CD4-positive, alpha-beta T cell (primary cell): ENCODE measurements at regions not wholly inside any gene's neighbourhood (a gene's known extent, or its start where the extent isn't known, plus 50 kb on each side); places are given as distances from the start of the nearest gene placed in this dataset.

Experiments
- ATAC-seq: fragments of 200-7000 bp; cut with Tn5 transposase; one replicate; pipeline ENCODE4 v1.10.0; 2022; ENCODE audit warnings: mild to moderate bottlenecking; ENCODE audit not compliant: poor library complexity
- CTCF ChIA-PET: fragments of 350-600 bp; sonication (Branson Sonifier 250); formaldehyde crosslinking; loops from one replicate; lab custom pipeline; 2021; ENCODE audit warnings: antibody characterized with exemption, inconsistent platforms; lab: Charles Lee
- POLR2A ChIA-PET: fragments of 350-600 bp; sonication (Branson Sonifier 250); formaldehyde crosslinking; loops from one replicate; lab custom pipeline; 2021; ENCODE audit warnings: antibody characterized with exemption, inconsistent platforms; lab: Charles Lee
- DNase-seq, 14 experiments: peaks; one replicate each; pipeline ENCODE4 v3.0.0-alpha.2; 2013 to 2020; ENCODE audit warnings: mixed read lengths in 2 of 14
- H3K27ac ChIP-seq, 2 donors: one replicate each; pipeline versions ENCODE4 v1.5.1 to v1.7.0; 2013; ENCODE audit warnings: low read length in 2 of 2, low read depth in 1 of 2, mild to moderate bottlenecking in 1 of 2
- H3K27me3 ChIP-seq, 2 experiments: 1 replicate in 1 of 2; 2 replicates in 1 of 2; pipeline versions ENCODE4 v1.6.1 to v1.7.0; 2013; ENCODE audit warnings: low read length in 2 of 2, control low read depth in 1 of 2, mild to moderate bottlenecking in 1 of 2, moderate library complexity in 1 of 2; ENCODE audit not compliant: insufficient read depth in 2 of 2, control insufficient read depth in 1 of 2
- H3K36me3 ChIP-seq: one replicate; pipeline ENCODE4 v1.6.1; 2013; ENCODE audit warnings: low read length, control low read depth; ENCODE audit not compliant: insufficient read depth
- H3K4me1 ChIP-seq: one replicate; pipeline ENCODE4 v1.6.1; 2013; ENCODE audit warnings: low read length, control low read depth; ENCODE audit not compliant: insufficient read depth
- H3K4me3 ChIP-seq: one replicate; pipeline ENCODE4 v1.5.1; 2013; ENCODE audit warnings: mild to moderate bottlenecking, low read length, moderate library complexity
- H3K9me3 ChIP-seq, 2 experiments: 1 replicate in 1 of 2; 2 replicates in 1 of 2; pipeline versions ENCODE4 v1.6.1 to v1.7.0; 2013; ENCODE audit warnings: low read length in 2 of 2, mild to moderate bottlenecking in 2 of 2, control low read depth in 1 of 2, moderate library complexity in 1 of 2; ENCODE audit not compliant: control insufficient read depth in 1 of 2, insufficient read depth in 1 of 2
- H3K27ac Mint-ChIP-seq: one replicate; pipeline ENCODE4 v1.8.0; 2020; ENCODE audit warnings: mixed read lengths
- H3K27me3 Mint-ChIP-seq: one replicate; pipeline ENCODE4 v1.8.0; 2021; ENCODE audit warnings: mixed read lengths
- H3K36me3 Mint-ChIP-seq: one replicate; pipeline ENCODE4 v1.8.0; 2021; ENCODE audit warnings: low read depth, mixed read lengths
- H3K4me1 Mint-ChIP-seq: one replicate; pipeline ENCODE4 v1.8.0; 2021; ENCODE audit warnings: low read depth, mixed read lengths
- H3K4me3 Mint-ChIP-seq: one replicate; pipeline ENCODE4 v1.8.0; 2020; ENCODE audit warnings: mild to moderate bottlenecking, mixed read lengths
- H3K9me3 Mint-ChIP-seq: one replicate; pipeline ENCODE4 v1.8.0; 2020; ENCODE audit warnings: mixed read lengths
- CTCF ChIP-seq: fragments of 200-600 bp; IDR thresholded peaks from one replicate; pipeline ENCODE4 v1.8.0; 2022; ENCODE audit warnings: antibody characterized with exemption, mild to moderate bottlenecking
- intact Hi-C, 2 experiments: fragments of 100-400 bp; cut with DNase I in 1 of 2; cut with micrococcal nuclease in 1 of 2; formaldehyde crosslinking; loops; one replicate each; pipeline versions ENCODE4 v1.15.1 to v1.9.0; 2023 to 2025; cut with DNase I, micrococcal nuclease

GRCh38 chr7:35492451-35493175, 202.3 kb downstream of the HERPUD2 start:
- Mint-ChIP-seq H3K27me3 (peaks cover 11% of the 10 kb centered on the region), H3K27ac (no peak overlapping the region), H3K36me3 (no peaks in the 10 kb centered on the region), H3K9me3 (no peaks in the 10 kb centered on the region), H3K4me1 (no peaks in the 10 kb centered on the region), H3K4me3 (no peak overlapping the region)
- Histone ChIP-seq H3K4me1 (no peaks in the 10 kb centered on the region), H3K27ac (no peak overlapping the region), H3K9me3 (no peaks in the 10 kb centered on the region), H3K27me3 (no peaks in the 10 kb centered on the region), H3K36me3 (no peaks in the 10 kb centered on the region), H3K4me3 (no peak overlapping the region)
- no peak for TF ChIP-seq CTCF
- DNase-seq (no peak), ATAC-seq (no peak)
- CTCF ChIA-PET, result no interaction called here
- POLR2A ChIA-PET, result no interaction called here
- intact Hi-C loops, result no loop called here

GRCh38 chr7:35491233-35491632, 203.7 kb downstream of the HERPUD2 start:
- no peaks in the 10 kb centered on the region for H3K4me1 ChIP-seq
- Mint-ChIP-seq H3K9me3 (no peaks in the 10 kb centered on the region), H3K36me3 (no peaks in the 10 kb centered on the region), H3K4me3 (no peak overlapping the region), H3K4me1 (no peaks in the 10 kb centered on the region), H3K27me3 (peaks cover 4% of the 10 kb centered on the region), H3K27ac (no peak overlapping the region)
- no peak for TF ChIP-seq CTCF
- CTCF ChIA-PET, result no interaction called here
- intact Hi-C loops, result no loop called here
- H3K4me3 ChIP-seq, result no peak overlapping the region
- H3K36me3 ChIP-seq, result no peaks in the 10 kb centered on the region
- ATAC-seq, result no peak
- H3K9me3 ChIP-seq, result no peaks in the 10 kb centered on the region
- POLR2A ChIA-PET, result no interaction called here
- H3K27ac ChIP-seq, result no peak overlapping the region
- no peaks in the 10 kb centered on the region for H3K27me3 ChIP-seq
- no peak for DNase-seq

- Histone ChIP-seq H3K4me1 (no peaks in the 10 kb centered on the region), H3K36me3 (no peaks in the 10 kb centered on the region), H3K4me3 (no peak overlapping the region), H3K27me3 (no peaks in the 10 kb centered on the region), H3K9me3 (no peaks in the 10 kb centered on the region), H3K27ac (no peak overlapping the region)
- H3K27me3 Mint-ChIP-seq, result peaks cover 10% of the 10 kb centered on the region
- H3K36me3 Mint-ChIP-seq, result no peaks in the 10 kb centered on the region
- TF ChIP-seq CTCF, result no peak
- POLR2A ChIA-PET, result no interaction called here
- ATAC-seq (no peak), DNase-seq (no peak)
- H3K27ac Mint-ChIP-seq, result no peak overlapping the region
- intact Hi-C loops, result no loop called here
- CTCF ChIA-PET, result no interaction called here
- H3K4me3 Mint-ChIP-seq, result no peak overlapping the region
- H3K4me1 Mint-ChIP-seq, result no peaks in the 10 kb centered on the region
- H3K9me3 Mint-ChIP-seq, result no peaks in the 10 kb centered on the region
These were observed 207.1 kb downstream of the HERPUD2 start for GRCh38 chr7:35487841-35488240.
